ENCODE measurements at regions not wholly inside any gene's neighbourhood (a gene's known extent, or its start where the extent isn't known, plus 50 kb on each side); places are given as distances from the start of the nearest gene placed in this dataset.
"Not testable (repeated sequence)": the region's sequence is repeated elsewhere in the genome, so short reads cannot be mapped to it uniquely, and the experiment has no call there.

- DNase-seq, result no peak
Measured at GRCh38 chr10:93222211-93222754, 148.6 kb downstream of the CYP26A1 start.

DNA sequence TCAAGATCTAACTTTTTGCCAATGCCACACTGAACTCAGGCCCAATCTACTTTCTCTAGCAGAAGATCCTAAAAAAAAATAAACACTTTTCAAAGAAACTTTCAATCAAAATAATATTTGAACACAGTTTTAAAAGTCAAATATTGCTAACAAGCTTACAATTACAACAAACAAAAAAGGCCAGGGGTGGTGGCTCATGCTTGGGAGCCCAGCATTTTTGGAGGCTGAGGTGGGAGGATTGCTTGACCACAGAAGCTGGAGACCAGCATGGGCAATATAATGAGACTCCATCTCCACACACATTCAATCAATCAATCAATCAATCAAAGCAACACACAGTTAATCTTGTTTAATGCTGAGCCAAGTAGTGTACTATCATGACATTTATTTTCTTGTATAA is 149.2 kb downstream of the CYP26A1 start:
- DNase-seq, result no peak

DNA sequence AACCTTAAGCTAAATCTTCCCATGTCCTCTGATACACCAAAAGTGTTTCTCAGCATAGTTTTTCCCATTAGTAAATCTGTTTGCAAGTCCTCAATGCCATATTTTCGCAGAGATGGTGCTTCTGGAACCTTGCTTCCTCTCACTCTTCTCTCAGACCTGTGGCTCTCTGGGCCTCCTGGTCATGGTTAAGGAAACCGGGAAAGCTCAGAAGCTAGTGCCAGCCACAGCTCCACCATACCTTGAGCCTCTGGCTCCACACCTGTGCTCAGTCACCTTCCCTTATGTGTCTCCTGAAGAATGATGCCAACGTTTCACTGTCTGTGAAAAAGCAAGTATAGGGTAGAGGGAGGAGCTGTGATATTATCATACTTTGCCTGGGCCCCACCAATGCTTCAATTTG is 149.6 kb downstream of the CYP26A1 start:
- DNase-seq, result no peak

- DNase-seq, result peak; percentile 25
Measured at GRCh38 chr10:93224005-93224779, 150.5 kb downstream of the CYP26A1 start.

- no peak for DNase-seq
Measured at GRCh38 chr10:93225938-93226337, 152.2 kb downstream of the CYP26A1 start.

GRCh38 chr10:93226619-93227018 is 152.9 kb downstream of the CYP26A1 start:
- no peak for DNase-seq

DNA sequence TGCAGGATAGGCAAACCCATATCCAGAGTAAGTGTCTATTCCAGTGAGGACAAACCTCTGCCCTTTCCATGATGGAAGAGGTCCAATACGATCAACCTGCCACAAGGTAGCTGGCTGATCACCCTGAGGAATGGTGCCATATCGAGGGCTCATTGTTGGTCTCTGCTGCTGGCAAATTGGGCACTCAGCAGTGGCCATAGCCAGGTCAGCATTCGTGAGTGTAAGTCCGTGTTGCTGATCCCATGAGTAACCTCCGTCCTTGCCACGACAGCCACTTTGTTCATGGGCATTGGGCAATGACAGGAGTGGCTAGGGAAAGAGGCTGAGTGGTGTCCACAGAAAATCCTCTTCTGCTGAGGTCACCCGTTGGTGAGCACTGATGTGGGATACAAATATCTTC is 156.9 kb downstream of the CYP26A1 start:
- DNase-seq, result not testable (repeated sequence)

GRCh38 chr10:93232159-93232558 is 158.5 kb downstream of the CYP26A1 start:
- not testable (repeated sequence) for DNase-seq

- DNase-seq, result not testable (repeated sequence)
Measured at GRCh38 chr10:93234940-93235339, 161.2 kb downstream of the CYP26A1 start.

GRCh38 chr10:93235686-93236085 is 162.0 kb downstream of the CYP26A1 start:
- DNase-seq, result no peak

GRCh38 chr10:93236393-93237040 is 162.8 kb downstream of the CYP26A1 start:
- no peak for DNase-seq

GRCh38 chr10:93245147-93245546 is 171.5 kb downstream of the CYP26A1 start:
- no peak for DNase-seq

DNA sequence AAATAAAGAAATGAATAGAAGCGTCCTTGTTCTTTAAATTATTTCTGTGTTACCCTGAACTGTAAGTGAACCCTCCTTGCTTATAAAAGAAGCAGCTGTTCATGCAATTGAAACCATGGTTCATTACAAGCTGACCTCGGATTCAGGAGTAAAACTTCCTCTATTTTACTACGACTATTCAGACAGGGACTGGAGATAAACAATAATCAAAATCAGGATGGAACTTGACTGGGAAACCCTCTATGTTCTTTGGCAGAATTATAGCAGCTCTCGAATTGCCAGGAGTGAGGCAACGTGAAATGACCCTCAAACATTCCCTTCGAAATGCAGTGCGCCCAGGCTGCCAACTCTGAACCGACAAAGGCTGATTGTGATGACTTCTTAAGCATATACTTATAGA is 172.1 kb downstream of the CYP26A1 start:
- DNase-seq, result no peak

GRCh38 chr10:93248583-93249227 is 175.0 kb downstream of the CYP26A1 start:
- DNase-seq, result peak; percentile 83

GRCh38 chr10:93250010-93250409 is 176.3 kb downstream of the CYP26A1 start:
- no peak for DNase-seq

DNA sequence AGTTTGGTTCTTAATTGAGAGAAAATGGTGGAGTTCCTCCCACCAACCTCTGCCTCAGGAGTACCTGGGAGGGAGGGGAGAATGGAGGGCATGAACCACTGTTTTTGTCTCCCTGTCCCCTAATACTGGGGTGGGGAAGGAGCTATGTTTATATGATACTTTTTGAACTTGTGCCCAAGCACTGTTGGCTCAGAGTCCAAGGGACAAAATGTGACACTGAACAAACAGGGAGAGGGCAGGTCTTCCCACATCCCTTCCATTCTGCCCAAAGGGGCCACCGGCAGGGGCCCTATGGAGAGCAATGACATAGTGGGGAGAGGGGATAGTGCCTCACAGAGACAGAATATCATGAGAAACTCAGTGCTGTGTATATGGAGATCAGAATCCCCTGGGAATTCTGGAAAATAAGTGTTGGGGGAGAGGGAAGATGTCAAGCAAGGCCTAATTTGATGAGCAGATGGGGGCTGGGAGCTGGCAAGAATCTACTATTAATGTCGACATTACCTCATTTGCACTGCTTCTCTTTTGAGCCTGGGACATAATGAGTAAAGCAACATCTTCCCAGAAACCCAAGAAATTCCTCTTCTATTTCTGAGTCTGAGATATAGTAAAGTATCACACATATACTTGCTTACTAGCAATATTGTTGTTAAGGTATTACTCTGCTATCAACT is 180.6 kb downstream of the CYP26A1 start:
- DNase-seq, result peak; percentile 3

DNA sequence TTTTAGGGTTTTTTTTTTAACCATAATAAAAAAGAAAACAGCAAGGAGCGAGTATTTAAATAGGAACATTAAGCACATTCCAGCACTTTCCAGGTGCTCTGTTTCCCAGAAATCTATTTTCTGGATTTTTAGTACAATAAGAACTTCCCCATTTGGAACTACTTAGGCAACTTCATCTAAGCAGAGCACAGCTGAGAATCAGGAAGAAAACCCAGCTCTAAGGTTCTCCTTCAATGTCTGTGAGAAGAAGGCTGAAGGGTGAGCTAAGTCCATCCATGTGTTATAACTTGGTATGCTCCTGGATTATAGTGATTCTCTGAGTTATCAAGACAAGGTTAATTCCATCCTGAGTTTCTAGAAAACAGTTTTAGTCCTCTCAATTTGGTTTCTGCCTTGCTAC is 181.9 kb downstream of the CYP26A1 start:
- no peak for DNase-seq

All from NCI-H82 (cell line).